OCI-LY7 (cell line): ENCODE measurements at regions not wholly inside any gene's neighbourhood (a gene's known extent, or its start where the extent isn't known, plus 50 kb on each side); places are given as distances from the start of the nearest gene placed in this dataset.

ENCODE experiments used
- BruUV-seq: library from RNA; stranded (reverse); fragments of 400-500 nt; replicated peaks from 2 replicates; lab custom pipeline; 2021; lab: Mats Ljungman, UMichigan
- CTCF ChIA-PET: fragments of 300-600 bp; sonication (Branson Sonifier 250); formaldehyde crosslinking; loops from one replicate; lab custom pipeline; 2022; ENCODE audit warnings: antibody characterized with exemption; ENCODE audit not compliant: unreplicated experiment; lab: Charles Lee
- POLR2A ChIA-PET: fragments of 300-600 bp; sonication (Branson Sonifier 250); formaldehyde crosslinking; loops from one replicate; lab custom pipeline; 2022; ENCODE audit warnings: antibody characterized with exemption; lab: Charles Lee
- DNase-seq: peaks from one replicate; pipeline ENCODE4 v3.0.0-alpha.2; 2015; ENCODE audit warnings: low spot score
- H2AFZ ChIP-seq: fragments of 200-600 bp; sonication (generic), shearing (Covaris generic); 2 replicates; pipeline ENCODE4 v1.6.1; 2014; ENCODE audit warnings: mild to moderate bottlenecking, antibody characterized with exemption, low read length, moderate library complexity
- H3K27ac ChIP-seq: fragments of 200-600 bp; sonication (generic); 2 replicates; pipeline ENCODE4 v1.5.1; 2014; ENCODE audit warnings: mixed run types, low read depth, mild to moderate bottlenecking, moderate library complexity, low read length, inconsistent platforms; ENCODE audit not compliant: poor library complexity, severe bottlenecking
- H3K36me3 ChIP-seq: fragments of 200-600 bp; sonication (generic); 2 replicates; pipeline ENCODE4 v1.6.1; 2014; ENCODE audit warnings: mild to moderate bottlenecking, antibody characterized with exemption, low read length, moderate library complexity, mixed read lengths; ENCODE audit not compliant: insufficient read depth
- H3K4me1 ChIP-seq: fragments of 200-600 bp; sonication (generic); 2 replicates; pipeline ENCODE4 v1.5.1; 2014; ENCODE audit warnings: mild to moderate bottlenecking, low read length; ENCODE audit not compliant: insufficient read depth, poor library complexity, severe bottlenecking
- H3K4me2 ChIP-seq: fragments of 200-600 bp; sonication (generic); 2 replicates; pipeline ENCODE4 v1.6.1; 2014; ENCODE audit warnings: mild to moderate bottlenecking, low read length
- H3K4me3 ChIP-seq: fragments of 200-600 bp; sonication (generic); 2 replicates; pipeline ENCODE4 v1.5.1; 2014; ENCODE audit warnings: mild to moderate bottlenecking, low read depth, low read length; ENCODE audit not compliant: poor library complexity, severe bottlenecking
- H3K79me2 ChIP-seq: fragments of 200-600 bp; sonication (generic); 2 replicates; pipeline ENCODE4 v1.6.1; 2016; ENCODE audit warnings: low read depth, mild to moderate bottlenecking, low read length, moderate library complexity, mixed read lengths; ENCODE audit not compliant: insufficient read depth
- H3K9me2 ChIP-seq: fragments of 200-600 bp; sonication (generic); 2 replicates; pipeline ENCODE4 v1.6.1; 2016; ENCODE audit warnings: mild to moderate bottlenecking, low read length, mixed read lengths; ENCODE audit not compliant: insufficient read depth
- H3K9me3 ChIP-seq: fragments of 200-600 bp; sonication (generic); 2 replicates; pipeline ENCODE4 v1.6.1; 2014; ENCODE audit warnings: mild to moderate bottlenecking, mixed run types, low read length, mixed read lengths
- H4K20me1 ChIP-seq: fragments of 200-600 bp; sonication (generic); 2 replicates; pipeline ENCODE4 v1.6.1; 2014; ENCODE audit warnings: mild to moderate bottlenecking, antibody characterized with exemption, low read length, moderate library complexity, mixed read lengths; ENCODE audit not compliant: insufficient read depth
- EZH2phosphoT487 ChIP-seq: fragments of 200-600 bp; sonication (generic); IDR thresholded peaks from 2 replicates; pipeline ENCODE4 v1.6.1; 2018; ENCODE audit warnings: low read depth, borderline replicate concordance, mild to moderate bottlenecking, mixed run types, antibody characterized with exemption, low read length, moderate library complexity, mixed read lengths
- intact Hi-C: fragments of 100-400 bp; cut with micrococcal nuclease; formaldehyde crosslinking; loops from one replicate; pipeline ENCODE4 v1.10.0; 2022; ENCODE audit not compliant: unreplicated experiment
- TF ChIP-seq, protein P1 (sequence below): fragments of 200-600 bp; sonication (generic); conservative IDR thresholded peaks from 2 replicates; pipeline ENCODE4 v1.5.1; 2014; ENCODE audit warnings: mild to moderate bottlenecking, antibody characterized with exemption, low read length, moderate library complexity, mixed read lengths

DNA sequence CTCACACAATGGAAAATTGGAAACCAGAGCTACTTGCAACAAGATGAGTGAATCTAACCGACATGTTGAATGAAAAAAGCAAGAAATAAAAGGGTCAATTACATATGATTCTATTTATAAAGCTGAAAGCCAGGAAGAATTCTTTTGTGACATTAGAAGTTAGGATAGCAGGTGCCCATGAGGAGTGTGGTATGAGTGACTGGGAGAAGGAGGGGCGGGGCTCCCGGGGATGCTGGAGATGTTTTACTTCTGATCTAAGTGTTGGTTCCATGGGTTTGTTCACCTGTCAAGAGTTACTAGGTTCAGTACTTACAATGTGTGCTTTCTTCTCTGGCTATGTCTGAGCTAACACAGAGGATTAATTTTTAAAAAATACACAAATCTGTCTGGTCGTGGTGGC, 60.8 kb downstream of the NSMCE3 start:
- no peaks in the 10 kb centered on the region for H4K20me1 ChIP-seq
- H3K36me3 ChIP-seq, result no peaks in the 10 kb centered on the region
- H3K9me3 ChIP-seq, result no peaks in the 10 kb centered on the region
- no peaks in the 10 kb centered on the region for H3K79me2 ChIP-seq
- TF ChIP-seq, protein P1, sequence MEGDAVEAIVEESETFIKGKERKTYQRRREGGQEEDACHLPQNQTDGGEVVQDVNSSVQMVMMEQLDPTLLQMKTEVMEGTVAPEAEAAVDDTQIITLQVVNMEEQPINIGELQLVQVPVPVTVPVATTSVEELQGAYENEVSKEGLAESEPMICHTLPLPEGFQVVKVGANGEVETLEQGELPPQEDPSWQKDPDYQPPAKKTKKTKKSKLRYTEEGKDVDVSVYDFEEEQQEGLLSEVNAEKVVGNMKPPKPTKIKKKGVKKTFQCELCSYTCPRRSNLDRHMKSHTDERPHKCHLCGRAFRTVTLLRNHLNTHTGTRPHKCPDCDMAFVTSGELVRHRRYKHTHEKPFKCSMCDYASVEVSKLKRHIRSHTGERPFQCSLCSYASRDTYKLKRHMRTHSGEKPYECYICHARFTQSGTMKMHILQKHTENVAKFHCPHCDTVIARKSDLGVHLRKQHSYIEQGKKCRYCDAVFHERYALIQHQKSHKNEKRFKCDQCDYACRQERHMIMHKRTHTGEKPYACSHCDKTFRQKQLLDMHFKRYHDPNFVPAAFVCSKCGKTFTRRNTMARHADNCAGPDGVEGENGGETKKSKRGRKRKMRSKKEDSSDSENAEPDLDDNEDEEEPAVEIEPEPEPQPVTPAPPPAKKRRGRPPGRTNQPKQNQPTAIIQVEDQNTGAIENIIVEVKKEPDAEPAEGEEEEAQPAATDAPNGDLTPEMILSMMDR, result no peak
- DNase-seq, result no peak
- intact Hi-C loops, result no loop called here
- no peak overlapping the region for H3K27ac ChIP-seq
- H3K4me2 ChIP-seq, result no peak overlapping the region
- POLR2A ChIA-PET, result interaction anchor here (0.8 kb wide), 1 partner anchor 17 kb away, joined by 4 read pairs; no protein-coding TSS in a partner anchor
- no peak overlapping the region for H2AFZ ChIP-seq
- BruUV-seq, result no TSS peak
- no peaks in the 10 kb centered on the region for H3K9me2 ChIP-seq
- no peaks in the 10 kb centered on the region for H3K4me1 ChIP-seq
- CTCF ChIA-PET, result interaction anchor here (0.6 kb wide), 1 partner anchor 15 kb away, joined by 3 read pairs; no protein-coding TSS in a partner anchor
- H3K4me3 ChIP-seq, result no peak overlapping the region

GRCh38 chr15:29208352-29208751, 61.3 kb downstream of the NSMCE3 start:
- ChIA-PET CTCF (interaction anchor here (0.6 kb wide), 1 partner anchor 15 kb away, joined by 3 read pairs; no protein-coding TSS in a partner anchor), POLR2A (interaction anchor here (0.8 kb wide), 1 partner anchor 18 kb away, joined by 4 read pairs; no protein-coding TSS in a partner anchor)
- Histone ChIP-seq H3K4me1 (no peaks in the 10 kb centered on the region), H3K4me3 (no peak overlapping the region), H3K9me3 (no peaks in the 10 kb centered on the region), H2AFZ (no peak overlapping the region), H4K20me1 (no peaks in the 10 kb centered on the region), H3K27ac (no peak overlapping the region), H3K36me3 (no peaks in the 10 kb centered on the region), H3K4me2 (no peak overlapping the region), H3K9me2 (no peaks in the 10 kb centered on the region), H3K79me2 (no peaks in the 10 kb centered on the region)
- TF ChIP-seq, protein P1, result 0 out of 2 replicates have a peak, but pooled peaks have one; percentile 19
- TF ChIP-seq EZH2phosphoT487, result no peak
- no peak for DNase-seq
- intact Hi-C loops, result no loop called here
- no TSS peak for BruUV-seq

DNA sequence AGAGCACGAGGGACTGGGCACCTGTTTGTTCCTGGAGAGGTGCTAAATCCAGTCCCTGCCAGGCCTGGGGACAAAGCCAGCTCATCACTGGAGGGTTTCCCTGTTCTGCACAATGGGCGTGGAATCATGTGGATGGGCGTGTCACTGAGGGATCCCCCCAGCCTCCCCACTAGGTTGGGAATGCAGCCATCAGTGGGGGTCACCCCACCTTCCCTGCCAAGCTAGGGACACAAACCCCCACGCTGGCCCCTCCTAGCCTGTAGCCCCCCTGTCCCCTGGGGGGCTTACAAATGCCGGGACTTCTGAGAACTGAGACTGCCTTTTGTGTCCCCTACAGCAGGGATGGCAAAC, 61.9 kb downstream of the NSMCE3 start:
- Histone ChIP-seq H3K4me2 (no peak overlapping the region), H3K4me1 (no peaks in the 10 kb centered on the region), H3K9me3 (no peaks in the 10 kb centered on the region), H3K4me3 (no peak overlapping the region), H3K27ac (no peak overlapping the region), H3K79me2 (no peaks in the 10 kb centered on the region), H3K36me3 (no peaks in the 10 kb centered on the region), H4K20me1 (no peaks in the 10 kb centered on the region), H3K9me2 (no peaks in the 10 kb centered on the region), H2AFZ (no peak overlapping the region)
- POLR2A ChIA-PET, result no interaction called here
- no TSS peak for BruUV-seq
- CTCF ChIA-PET, result no interaction called here
- TF ChIP-seq, protein P1, result no peak
- TF ChIP-seq EZH2phosphoT487, result no peak
- intact Hi-C loops, result no loop called here
- DNase-seq, result no peak
